DMS 273 (cell line): ENCODE measurements at regions not wholly inside any gene's neighbourhood (a gene's known extent, or its start where the extent isn't known, plus 50 kb on each side); places are given as distances from the start of the nearest gene placed in this dataset.

ENCODE experiments used
- DNase-seq: peaks from one replicate; lab custom pipeline; 2025; ENCODE audit not compliant: unreplicated experiment; lab: John Stamatoyannopoulos, UW

- no peak for DNase-seq
Measured at GRCh38 chr12:88251798-88252197, 109.7 kb downstream of the TMTC3 start.

GRCh38 chr12:88253371-88253978 lies 111.4 kb downstream of the TMTC3 start:
- DNase-seq: no peak

GRCh38 chr12:88255224-88255623 lies 113.1 kb downstream of the TMTC3 start:
- no peak for DNase-seq

GRCh38 chr12:88255847-88256246 lies 113.7 kb downstream of the TMTC3 start:
- DNase-seq: no peak

- no peak for DNase-seq
Measured at GRCh38 chr12:88258396-88258795, 116.3 kb downstream of the TMTC3 start.

- DNase-seq: no peak
Measured at GRCh38 chr12:88266806-88267360, 124.8 kb downstream of the TMTC3 start.

GRCh38 chr12:88267630-88268029 lies 125.5 kb downstream of the TMTC3 start:
- DNase-seq: no peak

- no peak for DNase-seq
Measured at GRCh38 chr12:88272456-88272855, 130.3 kb downstream of the TMTC3 start.

- no peak for DNase-seq
Measured at GRCh38 chr12:88273450-88273849, 131.3 kb downstream of the TMTC3 start.

- no peak for DNase-seq
Measured at GRCh38 chr12:88273875-88274274, 131.8 kb downstream of the TMTC3 start.

- DNase-seq: no peak
Measured at GRCh38 chr12:88291498-88292131, 149.5 kb downstream of the TMTC3 start.

- DNase-seq: no peak
Measured at GRCh38 chr12:88298014-88298682, 156.0 kb downstream of the TMTC3 start.

- no peak for DNase-seq
Measured at GRCh38 chr12:88298761-88299242, 156.7 kb downstream of the TMTC3 start.

GRCh38 chr12:88299567-88300101 lies 157.5 kb downstream of the TMTC3 start:
- DNase-seq: no peak

- no peak for DNase-seq
Measured at GRCh38 chr12:88300931-88301330, 158.8 kb downstream of the TMTC3 start.

- DNase-seq: no peak
Measured at GRCh38 chr12:88303335-88303734, 161.2 kb downstream of the TMTC3 start.

GRCh38 chr12:88305254-88305890 lies 163.3 kb downstream of the TMTC3 start:
- no peak for DNase-seq

GRCh38 chr12:88306471-88307069 lies 164.5 kb downstream of the TMTC3 start:
- DNase-seq: no peak

- no peak for DNase-seq
Measured at GRCh38 chr12:88307961-88308360, 165.9 kb downstream of the TMTC3 start.

GRCh38 chr12:88308825-88309224 lies 166.7 kb downstream of the TMTC3 start:
- no peak for DNase-seq

- DNase-seq: no peak
Measured at GRCh38 chr12:88309546-88309945, 167.4 kb downstream of the TMTC3 start.
